ENCODE measurements at regions not wholly inside any gene's neighbourhood (a gene's known extent, or its start where the extent isn't known, plus 50 kb on each side); places are given as distances from the start of the nearest gene placed in this dataset.

GRCh38 chr2:207357216-207357615, 172.5 kb upstream of the CREB1 start:
- TF ChIP-seq, protein P1, sequence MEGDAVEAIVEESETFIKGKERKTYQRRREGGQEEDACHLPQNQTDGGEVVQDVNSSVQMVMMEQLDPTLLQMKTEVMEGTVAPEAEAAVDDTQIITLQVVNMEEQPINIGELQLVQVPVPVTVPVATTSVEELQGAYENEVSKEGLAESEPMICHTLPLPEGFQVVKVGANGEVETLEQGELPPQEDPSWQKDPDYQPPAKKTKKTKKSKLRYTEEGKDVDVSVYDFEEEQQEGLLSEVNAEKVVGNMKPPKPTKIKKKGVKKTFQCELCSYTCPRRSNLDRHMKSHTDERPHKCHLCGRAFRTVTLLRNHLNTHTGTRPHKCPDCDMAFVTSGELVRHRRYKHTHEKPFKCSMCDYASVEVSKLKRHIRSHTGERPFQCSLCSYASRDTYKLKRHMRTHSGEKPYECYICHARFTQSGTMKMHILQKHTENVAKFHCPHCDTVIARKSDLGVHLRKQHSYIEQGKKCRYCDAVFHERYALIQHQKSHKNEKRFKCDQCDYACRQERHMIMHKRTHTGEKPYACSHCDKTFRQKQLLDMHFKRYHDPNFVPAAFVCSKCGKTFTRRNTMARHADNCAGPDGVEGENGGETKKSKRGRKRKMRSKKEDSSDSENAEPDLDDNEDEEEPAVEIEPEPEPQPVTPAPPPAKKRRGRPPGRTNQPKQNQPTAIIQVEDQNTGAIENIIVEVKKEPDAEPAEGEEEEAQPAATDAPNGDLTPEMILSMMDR (IDR thresholded peaks at IDR 0.05; ENCODE audit: insufficient read depth, low read length, poor library complexity, severe bottlenecking), result no peak
- TF ChIP-seq EZH2phosphoT487 (conservative IDR thresholded peaks at IDR 0.05; ENCODE audit: low read length), result no peak

All from SU-DHL-6 (cell line).